K562 (cell line): ENCODE measurements at regions not wholly inside any gene's neighbourhood (a gene's known extent, or its start where the extent isn't known, plus 50 kb on each side); places are given as distances from the start of the nearest gene placed in this dataset.
A peak's percentile ranks its signal among the peaks of the same experiment; 100 is the strongest.

Experiments
- AFF4 ChIP-seq: sonication (generic); formaldehyde crosslinking; IDR thresholded peaks from 2 replicates; pipeline ENCODE4 v1.8.0; 2023; ENCODE audit warnings: mild to moderate bottlenecking, missing genetic modification reagents
- CBX3 ChIP-seq, 2 experiments: IDR thresholded peaks; 1 replicate in 1 of 2; 2 replicates in 1 of 2; pipeline ENCODE4 v1.6.1; 2012; ENCODE audit warnings: inconsistent platforms in 2 of 2, low read length in 2 of 2, borderline replicate concordance in 1 of 2, control low read depth in 1 of 2
- ETS1 ChIP-seq: conservative IDR thresholded peaks from 2 replicates; pipeline ENCODE4 v1.6.1; 2011; ENCODE audit warnings: low read depth, mild to moderate bottlenecking, low read length; ENCODE audit not compliant: control insufficient read depth
- GTF2E2 ChIP-seq: fragments of 200-800 bp; sonication (Bioruptor generic); IDR thresholded peaks from 2 replicates; pipeline ENCODE4 v1.6.1; 2016; ENCODE audit warnings: missing genetic modification characterization, missing compliant biosample characterization
- HNRNPUL1 ChIP-seq: fragments of 200-400 bp; formaldehyde crosslinking; IDR thresholded peaks from 2 replicates; pipeline ENCODE4 v1.6.1; 2017; ENCODE audit warnings: low read length
- KDM5B ChIP-seq: fragments of 200-600 bp; sonication (generic); IDR thresholded peaks from 2 replicates; pipeline ENCODE4 v1.6.1; 2012; ENCODE audit warnings: low read depth, mild to moderate bottlenecking, moderate library complexity, low read length, control low read depth, inconsistent platforms; ENCODE audit not compliant: insufficient replicate concordance
- MECOM ChIP-seq: fragments of 250-450 bp; sonication (Bioruptor Pico); IDR thresholded peaks from 2 replicates; pipeline ENCODE4 v1.8.0; 2022; ENCODE audit warnings: inconsistent platforms
- NFIC ChIP-seq: fragments of 450-650 bp; IDR thresholded peaks from 2 replicates; pipeline ENCODE4 v1.6.1; 2017; ENCODE audit warnings: mild to moderate bottlenecking, inconsistent platforms
- NR2C1 ChIP-seq, 2 experiments: fragments of 450-650 bp; IDR thresholded peaks; 2 replicates each; pipeline ENCODE4 v1.6.1; 2017; ENCODE audit warnings: mild to moderate bottlenecking in 2 of 2, antibody characterized with exemption in 1 of 2, inconsistent platforms in 1 of 2, missing compliant biosample characterization in 1 of 2, missing genetic modification characterization in 1 of 2
- NR4A1 ChIP-seq, 2 experiments: fragments of 250-450 bp in 1 of 2; fragments of 450-650 bp in 1 of 2; sonication (Bioruptor Pico) in 1 of 2; IDR thresholded peaks; 2 replicates each; pipeline versions ENCODE4 v1.4.0 to v1.6.1; 2016 to 2020; ENCODE audit warnings: mild to moderate bottlenecking in 2 of 2, missing compliant biosample characterization in 1 of 2, missing genetic modification characterization in 1 of 2, moderate library complexity in 1 of 2
- PRDM10 ChIP-seq: fragments of 450-650 bp; IDR thresholded peaks from 2 replicates; pipeline ENCODE4 v1.6.1; 2018; ENCODE audit not compliant: partially characterized antibody
- RBM39 ChIP-seq: fragments of 200-400 bp; formaldehyde crosslinking; optimal IDR thresholded peaks from 2 replicates; pipeline ENCODE3; 2018; ENCODE audit warnings: low read depth, low read length
- SMARCA4 ChIP-seq: fragments of 450-650 bp; IDR thresholded peaks from 2 replicates; pipeline ENCODE4 v1.6.1; 2016
- SMARCC2 ChIP-seq: fragments of 450-650 bp; IDR thresholded peaks from 2 replicates; pipeline ENCODE4 v1.6.1; 2017; ENCODE audit warnings: antibody characterized with exemption, moderate library complexity, mild to moderate bottlenecking, low read depth
- TAF9B ChIP-seq: fragments of 450-650 bp; IDR thresholded peaks from 2 replicates; pipeline ENCODE4 v1.6.1; 2018; ENCODE audit warnings: mild to moderate bottlenecking; ENCODE audit not compliant: partially characterized antibody
- TCF3 ChIP-seq: sonication (generic); formaldehyde crosslinking; IDR thresholded peaks from 2 replicates; pipeline ENCODE4 v1.4.0; 2020; ENCODE audit warnings: mild to moderate bottlenecking, missing genetic modification reagents

DNA sequence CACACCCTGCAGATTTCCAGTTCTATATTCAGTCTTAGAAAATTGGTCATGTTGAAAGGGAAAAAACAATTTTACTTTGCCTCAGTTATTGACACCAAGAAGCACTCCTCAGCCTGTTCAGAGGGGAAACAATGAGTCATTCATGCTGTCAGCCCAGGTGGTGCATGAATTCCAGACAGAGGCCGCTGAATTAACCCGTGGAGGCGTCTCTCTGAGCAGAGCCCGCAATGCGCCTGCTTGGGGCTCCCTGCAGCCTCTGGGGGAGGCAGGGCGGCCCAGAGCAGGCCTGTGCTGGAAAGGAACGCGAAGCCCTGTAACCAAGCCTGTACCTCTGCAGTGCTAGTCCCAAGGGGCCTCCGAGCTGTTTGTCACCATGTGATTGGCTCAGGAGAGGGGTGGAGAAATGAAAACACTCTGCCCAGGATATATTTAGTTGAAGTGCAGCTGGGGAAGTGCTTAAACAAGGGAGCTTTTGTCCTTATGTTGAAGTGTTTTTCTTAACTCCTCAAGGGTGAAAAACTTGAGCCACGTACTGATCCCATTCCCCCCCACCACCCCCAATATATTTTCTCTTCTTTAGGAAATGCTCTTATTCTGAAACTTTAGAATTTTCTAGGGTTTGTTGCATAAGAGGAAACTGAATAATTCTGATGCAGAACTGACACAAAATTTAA is 68.3 kb upstream of the CHD2 start (continued):
- TF ChIP-seq PRDM10 (peak; percentile 77), GTF2E2 (0 out of 2 replicates have a peak, but pooled peaks have one; percentile 34), ETS1 (0 out of 2 replicates have a peak, but pooled peaks have one; percentile 44), NFIC (no peak), TCF3 (CRISPR knock-in tag) (peak; percentile 27; the same call in 1 of the 2 replicates), SMARCC2 (peak; percentile 66; the same call in 1 of the 2 replicates), TAF9B (peak; percentile 58), MECOM (CRISPR knock-in tag) (peak; percentile 49; the same call in 1 of the 2 replicates), NR4A1 (CRISPR knock-in tag; IDR thresholded peaks at IDR 0.05) (no peak), NR4A1 (tag; IDR thresholded peaks at IDR 0.05) (0 out of 2 replicates have a peak, but pooled peaks have one; percentile 21), KDM5B (peak; percentile 75), AFF4 (CRISPR knock-in tag) (0 out of 2 replicates have a peak, but pooled peaks have one; percentile 59), NR2C1 (IDR thresholded peaks at IDR 0.05) (no peak), NR2C1 (tag; IDR thresholded peaks at IDR 0.05) (peak; percentile 14; the same call in 1 of the 2 replicates), CBX3 (IDR thresholded peaks at IDR 0.05; ENCODE audit: borderline replicate concordance in 1 of 2, low read length in 2 of 2) (peak in 1 of 2 experiments; percentile 57; a peak in 1 of 3 replicates), HNRNPUL1 (no peak), RBM39 (no peak), SMARCA4 (peak; percentile 90)
